ENCODE measurements at regions not wholly inside any gene's neighbourhood (a gene's known extent, or its start where the extent isn't known, plus 50 kb on each side); places are given as distances from the start of the nearest gene placed in this dataset.
"Not testable (repeated sequence)": the region's sequence is repeated elsewhere in the genome, so short reads cannot be mapped to it uniquely, and the experiment has no call there.

DNA sequence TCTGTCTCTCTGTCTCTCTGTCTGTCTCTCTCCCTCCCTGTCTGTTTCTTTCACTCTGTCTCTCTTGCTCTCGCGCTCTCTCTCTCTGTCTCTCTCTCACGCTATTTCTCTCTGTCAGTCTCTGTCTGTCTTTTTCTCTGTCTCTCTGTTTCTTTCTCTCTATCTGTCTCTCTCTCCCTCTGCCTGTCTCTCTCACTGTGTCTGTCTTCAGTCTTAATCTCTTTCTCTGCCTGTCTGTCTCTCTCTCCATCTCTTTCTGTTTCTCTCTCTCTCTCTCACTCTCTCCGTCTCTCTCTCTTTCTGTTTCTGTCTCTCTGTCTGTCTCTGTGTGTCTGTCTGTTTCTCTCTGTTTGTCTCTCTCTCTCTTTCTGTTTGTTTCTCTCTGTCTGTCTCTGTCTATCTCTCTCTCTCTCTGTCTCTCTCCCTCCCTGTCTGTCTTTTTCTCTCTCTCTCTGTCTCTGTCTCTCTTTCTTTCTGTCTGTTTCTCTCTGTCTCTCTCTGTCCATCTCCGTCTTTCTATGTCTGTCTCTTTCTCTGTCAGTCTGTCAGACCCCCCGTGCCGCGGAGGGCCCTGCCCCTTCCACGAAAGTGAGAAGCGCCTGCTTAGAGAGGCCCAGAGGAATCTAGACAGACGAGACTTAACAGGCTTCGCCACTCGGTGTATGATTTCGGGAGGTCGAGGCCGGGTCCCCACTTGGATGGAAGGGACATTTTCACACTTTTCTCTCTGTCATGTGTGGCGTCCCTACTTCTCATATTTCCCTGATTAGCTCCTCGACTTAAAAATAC, 346.3 kb upstream of the DEFB115 start:
- H3K27me3 ChIP-seq (ENCODE audit: low read length) = no peaks in the 10 kb centered on the region
- H3K4me3 ChIP-seq (ENCODE audit: insufficient read depth, low read length, poor library complexity, severe bottlenecking) = no peak overlapping the region
- no peaks in the 10 kb centered on the region for H3K36me3 ChIP-seq (ENCODE audit: low read length)
- no peaks in the 10 kb centered on the region for H3K9me2 ChIP-seq (replicated peaks; ENCODE audit: insufficient read depth, low read length)
- no peak overlapping the region for H2AFZ ChIP-seq (ENCODE audit: low read depth, low read length, severe bottlenecking)
- H4K20me1 ChIP-seq (ENCODE audit: low read depth, low read length) = no peaks in the 10 kb centered on the region
- no peak overlapping the region for H3K9ac ChIP-seq (ENCODE audit: low read length)
- H3F3A ChIP-seq (ENCODE audit: insufficient read depth) = no peaks in the 10 kb centered on the region
- TF ChIP-seq, protein P1, sequence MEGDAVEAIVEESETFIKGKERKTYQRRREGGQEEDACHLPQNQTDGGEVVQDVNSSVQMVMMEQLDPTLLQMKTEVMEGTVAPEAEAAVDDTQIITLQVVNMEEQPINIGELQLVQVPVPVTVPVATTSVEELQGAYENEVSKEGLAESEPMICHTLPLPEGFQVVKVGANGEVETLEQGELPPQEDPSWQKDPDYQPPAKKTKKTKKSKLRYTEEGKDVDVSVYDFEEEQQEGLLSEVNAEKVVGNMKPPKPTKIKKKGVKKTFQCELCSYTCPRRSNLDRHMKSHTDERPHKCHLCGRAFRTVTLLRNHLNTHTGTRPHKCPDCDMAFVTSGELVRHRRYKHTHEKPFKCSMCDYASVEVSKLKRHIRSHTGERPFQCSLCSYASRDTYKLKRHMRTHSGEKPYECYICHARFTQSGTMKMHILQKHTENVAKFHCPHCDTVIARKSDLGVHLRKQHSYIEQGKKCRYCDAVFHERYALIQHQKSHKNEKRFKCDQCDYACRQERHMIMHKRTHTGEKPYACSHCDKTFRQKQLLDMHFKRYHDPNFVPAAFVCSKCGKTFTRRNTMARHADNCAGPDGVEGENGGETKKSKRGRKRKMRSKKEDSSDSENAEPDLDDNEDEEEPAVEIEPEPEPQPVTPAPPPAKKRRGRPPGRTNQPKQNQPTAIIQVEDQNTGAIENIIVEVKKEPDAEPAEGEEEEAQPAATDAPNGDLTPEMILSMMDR (IDR thresholded peaks at IDR 0.05; ENCODE audit: insufficient read depth, low read length, poor library complexity, severe bottlenecking) = no peak
- TF ChIP-seq EZH2phosphoT487 (conservative IDR thresholded peaks at IDR 0.05; ENCODE audit: low read length) = no peak
- H3K27ac ChIP-seq (ENCODE audit: low read depth, low read length) = no peak overlapping the region
- H3K4me2 ChIP-seq (ENCODE audit: low read depth, low read length, poor library complexity, severe bottlenecking) = no peak overlapping the region
- no peaks in the 10 kb centered on the region for H3K9me3 ChIP-seq (ENCODE audit: insufficient read depth, low read length)
- no peaks in the 10 kb centered on the region for H3K79me2 ChIP-seq (ENCODE audit: insufficient read depth, low read length)

DNA sequence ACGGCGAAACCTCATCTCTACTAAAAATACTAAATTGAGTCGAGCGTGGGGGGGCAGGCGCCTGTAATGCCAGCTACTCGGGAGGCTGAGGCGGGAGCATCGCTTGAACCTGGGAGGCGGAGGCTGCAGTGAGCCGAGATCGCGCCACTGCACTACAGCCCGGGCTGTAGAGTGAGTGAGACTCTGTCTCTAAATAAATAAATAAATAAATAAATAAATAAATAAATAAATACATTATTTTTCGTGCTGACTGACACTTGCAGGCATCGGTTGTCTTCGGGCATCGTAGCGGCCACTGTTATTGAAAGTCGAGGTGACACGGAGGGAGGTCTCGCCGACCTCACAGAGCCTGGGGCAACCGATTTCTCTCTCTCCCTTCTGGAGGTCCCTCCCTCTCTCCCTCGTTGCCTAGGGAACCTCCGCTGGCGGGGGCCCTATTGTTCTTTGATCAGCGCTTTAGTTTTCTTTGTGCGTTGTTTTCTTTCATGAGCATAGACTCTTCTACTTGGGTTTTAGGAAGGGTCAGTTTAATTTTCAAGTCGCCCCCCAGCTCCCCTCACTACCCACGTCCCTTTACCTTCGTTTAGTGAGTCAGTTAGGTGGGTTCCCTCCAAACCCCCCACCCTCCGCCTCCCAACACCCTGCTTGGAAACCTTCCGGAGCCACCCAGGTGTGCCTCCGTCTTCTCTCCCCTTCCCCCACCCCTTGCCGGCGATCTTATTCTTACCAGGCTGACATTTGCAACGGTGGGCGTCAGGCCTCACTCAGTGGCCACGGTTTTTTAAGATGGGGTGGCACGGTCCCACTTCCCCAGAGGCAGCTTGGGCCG, 345.4 kb upstream of the DEFB115 start:
- not testable (repeated sequence) for H4K20me1 ChIP-seq (ENCODE audit: low read depth, low read length); H3K27me3 ChIP-seq (ENCODE audit: low read length); H3K9ac ChIP-seq (ENCODE audit: low read length); H3K4me3 ChIP-seq (ENCODE audit: insufficient read depth, low read length, poor library complexity, severe bottlenecking); H3K9me2 ChIP-seq (replicated peaks; ENCODE audit: insufficient read depth, low read length); H3K36me3 ChIP-seq (ENCODE audit: low read length); H2AFZ ChIP-seq (ENCODE audit: low read depth, low read length, severe bottlenecking); H3F3A ChIP-seq (ENCODE audit: insufficient read depth); H3K9me3 ChIP-seq (ENCODE audit: insufficient read depth, low read length); H3K79me2 ChIP-seq (ENCODE audit: insufficient read depth, low read length); H3K27ac ChIP-seq (ENCODE audit: low read depth, low read length); H3K4me2 ChIP-seq (ENCODE audit: low read depth, low read length, poor library complexity, severe bottlenecking)

DNA sequence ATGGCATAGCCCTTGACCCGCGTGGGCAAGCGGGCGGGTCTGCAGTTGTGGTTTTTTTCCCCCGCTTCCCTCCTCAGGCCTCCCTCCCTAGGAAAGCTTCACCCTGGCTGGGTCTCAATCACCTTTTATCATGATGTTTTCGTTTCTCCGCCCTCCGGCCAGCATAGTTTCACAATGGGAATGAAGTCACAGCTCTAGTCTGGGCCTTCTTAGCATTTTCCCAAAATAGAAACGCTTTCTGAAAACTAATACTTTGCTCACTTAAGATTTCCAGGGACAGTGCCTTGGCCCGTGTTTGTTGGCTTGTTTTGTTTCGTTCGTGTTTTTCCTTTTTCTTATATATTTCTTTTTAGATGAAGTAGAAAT, 344.8 kb upstream of the DEFB115 start:
- not testable (repeated sequence) for H3K4me3 ChIP-seq (ENCODE audit: insufficient read depth, low read length, poor library complexity, severe bottlenecking); H3K9ac ChIP-seq (ENCODE audit: low read length); H3K27ac ChIP-seq (ENCODE audit: low read depth, low read length)

DNA sequence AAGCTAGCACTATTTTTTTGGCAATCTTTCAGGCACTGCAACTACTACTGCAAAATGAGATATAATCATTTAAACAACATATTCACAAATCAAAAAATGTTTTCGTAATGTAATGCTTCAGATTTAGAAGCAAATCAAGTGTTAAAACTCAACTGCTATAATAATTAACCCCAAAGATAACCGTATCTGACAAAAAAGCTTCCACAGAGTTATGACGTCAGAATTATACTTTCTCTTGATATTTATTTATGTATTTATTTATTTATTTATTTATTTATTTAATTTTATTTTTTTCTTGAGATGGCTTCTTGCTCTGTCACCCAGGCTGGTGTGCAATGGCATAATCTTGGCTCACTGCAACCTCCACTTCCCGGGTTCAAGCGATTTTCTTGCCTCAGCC, 341.1 kb upstream of the DEFB115 start:
- H3K36me3 ChIP-seq (ENCODE audit: low read length); H3K4me3 ChIP-seq (ENCODE audit: insufficient read depth, low read length, poor library complexity, severe bottlenecking); H3K79me2 ChIP-seq (ENCODE audit: insufficient read depth, low read length); H3K4me2 ChIP-seq (ENCODE audit: low read depth, low read length, poor library complexity, severe bottlenecking); H3K9me2 ChIP-seq (replicated peaks; ENCODE audit: insufficient read depth, low read length); H3K27me3 ChIP-seq (ENCODE audit: low read length); H2AFZ ChIP-seq (ENCODE audit: low read depth, low read length, severe bottlenecking); H3K9me3 ChIP-seq (ENCODE audit: insufficient read depth, low read length); H3K27ac ChIP-seq (ENCODE audit: low read depth, low read length); H4K20me1 ChIP-seq (ENCODE audit: low read depth, low read length); H3K9ac ChIP-seq (ENCODE audit: low read length); H3F3A ChIP-seq (ENCODE audit: insufficient read depth): not testable (repeated sequence)

More for the DNA sequence above, 344.8 kb upstream of the DEFB115 start:
- not testable (repeated sequence) for H3K36me3 ChIP-seq (ENCODE audit: low read length); H3K9me3 ChIP-seq (ENCODE audit: insufficient read depth, low read length); H2AFZ ChIP-seq (ENCODE audit: low read depth, low read length, severe bottlenecking); H3K9me2 ChIP-seq (replicated peaks; ENCODE audit: insufficient read depth, low read length); H3K79me2 ChIP-seq (ENCODE audit: insufficient read depth, low read length); H4K20me1 ChIP-seq (ENCODE audit: low read depth, low read length); H3F3A ChIP-seq (ENCODE audit: insufficient read depth); H3K4me2 ChIP-seq (ENCODE audit: low read depth, low read length, poor library complexity, severe bottlenecking); H3K27me3 ChIP-seq (ENCODE audit: low read length)

All from SU-DHL-6 (cell line).